ENCODE measurements at regions not wholly inside any gene's neighbourhood (a gene's known extent, or its start where the extent isn't known, plus 50 kb on each side); places are given as distances from the start of the nearest gene placed in this dataset.
"Not testable (repeated sequence)": the region's sequence is repeated elsewhere in the genome, so short reads cannot be mapped to it uniquely, and the experiment has no call there.

DNA sequence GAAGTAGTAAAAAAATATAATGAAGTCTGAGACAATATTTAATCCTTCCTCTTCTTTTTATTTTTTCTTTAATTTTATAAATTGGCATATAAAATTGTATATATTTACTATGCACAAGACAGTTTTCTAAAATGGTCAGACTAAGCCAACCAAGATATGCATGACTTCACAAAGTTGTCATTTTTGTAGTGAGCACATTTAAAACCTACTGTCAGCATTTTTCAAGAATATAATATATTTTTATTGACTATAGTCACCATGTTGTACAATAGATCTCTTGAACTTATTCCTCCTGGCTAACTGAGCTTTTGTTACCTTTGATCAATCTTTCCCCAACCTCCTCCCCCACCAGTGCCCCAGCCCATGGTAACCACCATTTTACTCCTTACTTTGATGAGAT, 129.2 kb downstream of the ATP6V1G3 start:
- DNase-seq (ENCODE audit: low spot score): no peak

DNA sequence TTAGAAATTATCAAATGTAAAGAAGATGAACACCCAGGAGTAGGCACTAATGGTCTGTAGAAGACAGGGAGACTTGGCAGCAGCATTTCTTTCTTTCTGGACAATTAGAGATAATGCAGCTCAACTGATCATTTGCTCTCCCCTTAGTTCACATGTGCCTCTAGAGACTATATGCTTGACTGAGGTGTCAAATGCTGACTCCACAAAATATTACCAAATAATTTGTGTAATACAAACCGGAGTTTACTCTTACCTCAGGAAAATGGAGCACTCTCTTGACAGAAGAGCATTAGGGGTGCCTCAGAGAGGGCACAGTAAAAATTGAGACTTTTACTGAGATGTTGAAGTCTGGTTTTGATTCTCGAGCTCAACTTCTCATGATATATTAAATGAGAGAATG, 131.8 kb downstream of the ATP6V1G3 start:
- DNase-seq (ENCODE audit: low spot score): no peak

DNA sequence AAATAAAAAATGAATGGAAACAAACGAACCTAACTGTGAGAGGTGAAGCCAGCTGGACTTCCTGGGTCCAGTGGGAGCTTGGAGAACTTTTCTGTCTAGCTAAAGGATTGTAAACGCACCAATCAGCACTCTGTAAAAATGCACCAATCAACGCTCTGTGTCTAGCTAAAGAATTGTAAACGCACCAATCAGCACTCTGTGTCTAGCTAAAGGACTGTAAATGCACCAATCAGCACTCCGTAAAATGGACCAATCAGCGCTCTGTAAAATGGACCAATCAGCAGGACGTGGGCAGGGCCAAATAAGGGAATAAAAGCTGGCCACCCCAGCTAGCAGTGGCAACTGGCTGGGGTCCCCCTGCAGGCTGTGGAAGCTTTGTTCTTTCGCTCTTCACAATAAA, 135.8 kb downstream of the ATP6V1G3 start:
- DNase-seq (ENCODE audit: low spot score): not testable (repeated sequence)

GRCh38 chr1:198400063-198400462, 140.4 kb downstream of the ATP6V1G3 start:
- DNase-seq (ENCODE audit: low spot score): no peak

- no peak for DNase-seq (ENCODE audit: low spot score)
Observed at GRCh38 chr1:198399452-198399851, 141.0 kb downstream of the ATP6V1G3 start.

- no peak for DNase-seq (ENCODE audit: low spot score)
Observed at GRCh38 chr1:198397208-198397808, 143.2 kb downstream of the ATP6V1G3 start.

- DNase-seq (ENCODE audit: low spot score): no peak
Observed at GRCh38 chr1:198391393-198392020, 149.0 kb downstream of the ATP6V1G3 start.

GRCh38 chr1:198387587-198387986, 152.9 kb downstream of the ATP6V1G3 start:
- no peak for DNase-seq (ENCODE audit: low spot score)

DNA sequence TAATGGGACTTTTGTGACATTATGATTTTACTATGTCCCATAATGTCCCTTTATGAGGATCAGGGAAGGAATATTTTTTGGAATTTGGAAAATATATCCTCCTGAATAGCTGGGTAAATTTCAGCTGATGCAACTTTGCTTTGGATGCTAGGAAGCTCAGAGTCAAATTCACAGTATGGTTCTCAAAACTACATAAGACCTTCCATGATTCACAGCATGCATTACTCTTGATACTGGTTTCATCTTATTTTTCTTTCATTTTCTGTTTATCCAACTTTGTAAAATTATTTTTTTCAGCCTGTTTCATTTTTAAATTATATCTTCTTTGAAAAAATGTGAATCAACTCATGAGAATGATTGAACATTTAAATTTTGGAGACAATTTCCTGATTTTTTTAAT, 160.2 kb downstream of the ATP6V1G3 start:
- DNase-seq (ENCODE audit: low spot score): no peak

- DNase-seq (ENCODE audit: low spot score): no peak
Observed at GRCh38 chr1:198377702-198378101, 162.8 kb downstream of the ATP6V1G3 start.

DNA sequence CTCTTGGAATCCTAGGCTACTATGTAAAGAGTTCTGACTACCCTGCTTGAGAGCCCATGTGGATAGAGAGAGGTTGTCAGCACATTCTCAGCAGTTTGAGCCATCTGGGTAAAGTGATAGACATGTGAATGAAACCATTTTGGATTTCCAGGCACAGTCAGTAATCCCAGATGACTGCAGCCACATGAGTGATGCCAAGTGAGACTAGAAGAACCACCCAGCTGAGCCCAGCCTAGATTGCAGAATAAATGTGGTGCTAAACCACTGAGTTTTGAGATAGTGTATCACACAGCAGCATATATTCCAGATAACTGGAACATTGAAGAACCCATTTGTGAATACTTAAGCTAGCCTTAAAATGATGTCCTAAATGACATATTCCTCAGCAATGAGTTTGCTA, 166.2 kb downstream of the ATP6V1G3 start:
- DNase-seq (ENCODE audit: low spot score): no peak

GRCh38 chr1:198373376-198373775, 167.1 kb downstream of the ATP6V1G3 start:
- no peak for DNase-seq (ENCODE audit: low spot score)

Data from SW480 (cell line).